ENCODE measurements at regions not wholly inside any gene's neighbourhood (a gene's known extent, or its start where the extent isn't known, plus 50 kb on each side); places are given as distances from the start of the nearest gene placed in this dataset.

- no peak for DNase-seq (ENCODE audit: extremely low read depth, low read depth)
- no peak for TF ChIP-seq CTCF (IDR thresholded peaks at IDR 0.05; ENCODE audit: low read depth, low read length)
Measured at GRCh38 chr4:26145212-26145611, 175.6 kb upstream of the RBPJ start.

GRCh38 chr4:26148927-26149326 lies 171.9 kb upstream of the RBPJ start:
- no peak for TF ChIP-seq CTCF (IDR thresholded peaks at IDR 0.05; ENCODE audit: low read depth, low read length)
- no peak for DNase-seq (ENCODE audit: extremely low read depth, low read depth)

- TF ChIP-seq CTCF (IDR thresholded peaks at IDR 0.05; ENCODE audit: low read depth, low read length): no peak
- no peak for DNase-seq (ENCODE audit: extremely low read depth, low read depth)
Measured at GRCh38 chr4:26150948-26151347, 169.9 kb upstream of the RBPJ start.

- no peak for TF ChIP-seq CTCF (IDR thresholded peaks at IDR 0.05; ENCODE audit: low read depth, low read length)
- no peak for DNase-seq (ENCODE audit: extremely low read depth, low read depth)
Measured at GRCh38 chr4:26151615-26152014, 169.2 kb upstream of the RBPJ start.

GRCh38 chr4:26152056-26152455 lies 168.8 kb upstream of the RBPJ start:
- TF ChIP-seq CTCF (IDR thresholded peaks at IDR 0.05; ENCODE audit: low read depth, low read length): no peak
- no peak for DNase-seq (ENCODE audit: extremely low read depth, low read depth)

- no peak for DNase-seq (ENCODE audit: extremely low read depth, low read depth)
- no peak for TF ChIP-seq CTCF (IDR thresholded peaks at IDR 0.05; ENCODE audit: low read depth, low read length)
Measured at GRCh38 chr4:26157541-26157940, 163.3 kb upstream of the RBPJ start.

GRCh38 chr4:26160591-26160990 lies 160.2 kb upstream of the RBPJ start:
- no peak for DNase-seq (ENCODE audit: extremely low read depth, low read depth)
- no peak for TF ChIP-seq CTCF (IDR thresholded peaks at IDR 0.05; ENCODE audit: low read depth, low read length)
